Endothelial cell of umbilical vein (primary cell): ENCODE measurements at regions not wholly inside any gene's neighbourhood (a gene's known extent, or its start where the extent isn't known, plus 50 kb on each side); places are given as distances from the start of the nearest gene placed in this dataset.

Experiments
- BruUV-seq: library from RNA; stranded (reverse); fragments of 400-500 nt; replicated peaks from 2 replicates; lab custom pipeline; 2021; lab: Mats Ljungman, UMichigan
- CTCF ChIA-PET: fragments of 300-600, 350-600 bp; sonication (Branson Sonifier 250); formaldehyde crosslinking; loops from one replicate; lab custom pipeline; 2021; ENCODE audit warnings: antibody characterized with exemption, inconsistent platforms; lab: Charles Lee
- POLR2A ChIA-PET: fragments of 300-600, 350-600 bp; sonication (Branson Sonifier 250); formaldehyde crosslinking; loops from one replicate; lab custom pipeline; 2021; ENCODE audit warnings: antibody characterized with exemption, inconsistent platforms; lab: Charles Lee
- DNase-seq: peaks from one replicate; pipeline ENCODE4 v3.0.0-alpha.2; 2011; ENCODE audit warnings: low read depth, low spot score
- FAIRE-seq: peaks from 2 replicates; lab custom pipeline; 2011; peaks lifted over from hg19 to GRCh38; lab: Jason Lieb, UNC
- H2AFZ ChIP-seq: 2 replicates; pipeline ENCODE4 v1.6.0; 2012; ENCODE audit warnings: low read depth, low read length, control low read depth, inconsistent platforms
- H3K27ac ChIP-seq: 2 replicates; pipeline ENCODE4 v1.5.1; 2011; ENCODE audit warnings: low read depth, mild to moderate bottlenecking, control low read depth, low read length, moderate library complexity; ENCODE audit not compliant: insufficient read depth
- H3K27me3 ChIP-seq, 2 experiments: 2 replicates each; pipeline versions ENCODE4 v1.6.0 to v1.6.1; 2011; ENCODE audit warnings: low read length in 2 of 2, mixed read lengths in 1 of 2; ENCODE audit not compliant: control insufficient read depth in 2 of 2, insufficient read depth in 2 of 2
- H3K36me3 ChIP-seq, 2 experiments: 2 replicates in 1 of 2; 3 replicates in 1 of 2; pipeline ENCODE4 v1.5.1; 2011; ENCODE audit warnings: low read length in 2 of 2, mild to moderate bottlenecking in 1 of 2, moderate library complexity in 1 of 2; ENCODE audit not compliant: control insufficient read depth in 2 of 2, insufficient read depth in 2 of 2; ENCODE audit errors: extremely low read depth in 1 of 2
- H3K4me1 ChIP-seq: 3 replicates; pipeline ENCODE4 v1.5.1; 2011; ENCODE audit warnings: mild to moderate bottlenecking, low read length; ENCODE audit not compliant: control insufficient read depth, insufficient read depth; ENCODE audit errors: extremely low read depth
- H3K4me2 ChIP-seq: 2 replicates; pipeline ENCODE4 v1.6.1; 2011; ENCODE audit warnings: low read length, control low read depth, mixed read lengths; ENCODE audit not compliant: insufficient read depth
- H3K4me3 ChIP-seq, 3 experiments: fragments of 200-600 bp in 1 of 3; sonication (generic), shearing (Covaris generic) in 1 of 3; replicated peaks in 1 of 3; 2 replicates each; pipeline ENCODE4 v1.5.1; 2011 to 2016; ENCODE audit warnings: control low read depth in 3 of 3, low read length in 3 of 3, mild to moderate bottlenecking in 2 of 3, inconsistent platforms in 1 of 3, low read depth in 1 of 3, moderate library complexity in 1 of 3; ENCODE audit not compliant: insufficient read depth in 1 of 3
- H3K79me2 ChIP-seq: 2 replicates; pipeline ENCODE4 v1.6.0; 2012; ENCODE audit warnings: low read length, inconsistent platforms; ENCODE audit not compliant: control insufficient read depth, insufficient read depth
- H3K9ac ChIP-seq: replicated peaks from 2 replicates; pipeline ENCODE3; 2011; ENCODE audit warnings: low read length, control low read depth; ENCODE audit not compliant: insufficient read depth; ENCODE audit errors: extremely low read depth
- H3K9me1 ChIP-seq: replicated peaks from 3 replicates; pipeline ENCODE4 v1.6.0; 2011; ENCODE audit warnings: mild to moderate bottlenecking, low read length; ENCODE audit not compliant: control insufficient read depth, insufficient read depth; ENCODE audit errors: extremely low read depth
- H3K9me3 ChIP-seq: replicated peaks from 2 replicates; pipeline ENCODE4 v1.5.1; 2012; ENCODE audit warnings: low read length, inconsistent platforms; ENCODE audit not compliant: control insufficient read depth, insufficient read depth
- H4K20me1 ChIP-seq: replicated peaks from 2 replicates; pipeline ENCODE3; 2011; ENCODE audit warnings: mild to moderate bottlenecking, low read length; ENCODE audit not compliant: control insufficient read depth, insufficient read depth; ENCODE audit errors: extremely low read depth
- EZH2 ChIP-seq: IDR thresholded peaks from 2 replicates; pipeline ENCODE4 v1.6.1; 2012; ENCODE audit warnings: borderline replicate concordance, low read depth, mild to moderate bottlenecking, moderate library complexity, low read length, inconsistent platforms; ENCODE audit not compliant: severe bottlenecking
- FOS ChIP-seq: IDR thresholded peaks from 2 replicates; pipeline ENCODE4 v1.6.1; 2011; ENCODE audit warnings: mild to moderate bottlenecking, low read length, moderate library complexity, borderline replicate concordance; ENCODE audit not compliant: insufficient read depth
- GATA2 ChIP-seq: IDR thresholded peaks from 2 replicates; pipeline ENCODE4 v1.7.0; 2011; ENCODE audit warnings: low read depth, mild to moderate bottlenecking, moderate library complexity, mixed read lengths, low read length; ENCODE audit not compliant: insufficient read length, insufficient read depth
- JUN ChIP-seq: IDR thresholded peaks from 2 replicates; pipeline ENCODE4 v1.6.1; 2011; ENCODE audit warnings: borderline replicate concordance, low read depth; ENCODE audit not compliant: insufficient read length, insufficient read depth
- MYC ChIP-seq: IDR thresholded peaks from one replicate; pipeline ENCODE4 v1.6.1; 2011; ENCODE audit warnings: mild to moderate bottlenecking, low read depth, low read length
- POLR2A ChIP-seq: IDR thresholded peaks from 2 replicates; pipeline ENCODE4 v1.6.1; 2012; ENCODE audit warnings: low read depth, mild to moderate bottlenecking, control low read depth, low read length
- POLR2AphosphoS5 ChIP-seq: IDR thresholded peaks from 2 replicates; pipeline ENCODE4 v1.6.1; 2012; ENCODE audit warnings: low read depth, mild to moderate bottlenecking, control low read depth, low read length, moderate library complexity; ENCODE audit not compliant: insufficient read depth
- dilution Hi-C: fragments of 300-500 bp; cut with MboI; formaldehyde crosslinking; loops from one replicate; pipeline ENCODE4 v1.15.0; 2019; ENCODE audit warnings: low sequenced_read_pairs; ENCODE audit not compliant: extremely low pct_ligation_motif_present
- intact Hi-C: fragments of 100-400 bp; cut with micrococcal nuclease; formaldehyde crosslinking; loops from one replicate; pipeline ENCODE4 v1.10.0; 2022
- TF ChIP-seq, protein P1 (sequence below): IDR thresholded peaks from 2 replicates; pipeline ENCODE4 v1.6.1; 2011; ENCODE audit not compliant: insufficient read depth, insufficient read length
- TF ChIP-seq, protein P2 (sequence below), 2 donors: IDR thresholded peaks; 1 replicate in 1 of 2; 2 replicates in 1 of 2; pipeline ENCODE4 v1.5.1; 2011; ENCODE audit warnings: low read length in 2 of 2, mild to moderate bottlenecking in 2 of 2, moderate library complexity in 2 of 2, control low read depth in 1 of 2, inconsistent platforms in 1 of 2, low read depth in 1 of 2; ENCODE audit not compliant: insufficient read depth in 1 of 2; ENCODE audit errors: extremely low read depth in 1 of 2

DNA sequence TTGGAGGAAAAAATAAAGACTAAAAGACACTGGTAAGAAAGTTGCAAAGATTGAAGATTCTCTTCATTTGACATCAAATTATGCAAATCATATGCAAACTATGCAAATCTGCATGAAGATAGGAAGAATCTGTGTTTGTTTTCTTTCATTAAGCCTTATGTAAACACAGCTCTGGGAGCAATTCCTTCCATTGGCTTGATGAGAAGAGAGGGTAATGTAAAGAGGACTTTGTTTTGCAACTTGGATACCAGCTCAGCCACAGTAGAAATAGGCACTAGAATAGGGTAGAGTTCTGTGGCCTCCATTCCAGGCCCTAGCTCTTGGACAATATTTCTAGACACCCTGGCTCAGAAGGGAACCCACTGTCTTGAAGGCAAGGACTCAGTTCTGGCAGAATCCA, 388.4 kb upstream of the RASGEF1B start:
- intact Hi-C loops (no loop called here), dilution Hi-C loops (no loop called here)
- FAIRE-seq (no peak), DNase-seq (no peak)
- no peak for TF ChIP-seq MYC
- TF ChIP-seq, protein P1, sequence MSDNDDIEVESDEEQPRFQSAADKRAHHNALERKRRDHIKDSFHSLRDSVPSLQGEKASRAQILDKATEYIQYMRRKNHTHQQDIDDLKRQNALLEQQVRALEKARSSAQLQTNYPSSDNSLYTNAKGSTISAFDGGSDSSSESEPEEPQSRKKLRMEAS: no peak
- no peak for TF ChIP-seq JUN
- TF ChIP-seq GATA2: no peak
- TF ChIP-seq POLR2A: no peak
- no peak for TF ChIP-seq FOS
- TF ChIP-seq, protein P2, sequence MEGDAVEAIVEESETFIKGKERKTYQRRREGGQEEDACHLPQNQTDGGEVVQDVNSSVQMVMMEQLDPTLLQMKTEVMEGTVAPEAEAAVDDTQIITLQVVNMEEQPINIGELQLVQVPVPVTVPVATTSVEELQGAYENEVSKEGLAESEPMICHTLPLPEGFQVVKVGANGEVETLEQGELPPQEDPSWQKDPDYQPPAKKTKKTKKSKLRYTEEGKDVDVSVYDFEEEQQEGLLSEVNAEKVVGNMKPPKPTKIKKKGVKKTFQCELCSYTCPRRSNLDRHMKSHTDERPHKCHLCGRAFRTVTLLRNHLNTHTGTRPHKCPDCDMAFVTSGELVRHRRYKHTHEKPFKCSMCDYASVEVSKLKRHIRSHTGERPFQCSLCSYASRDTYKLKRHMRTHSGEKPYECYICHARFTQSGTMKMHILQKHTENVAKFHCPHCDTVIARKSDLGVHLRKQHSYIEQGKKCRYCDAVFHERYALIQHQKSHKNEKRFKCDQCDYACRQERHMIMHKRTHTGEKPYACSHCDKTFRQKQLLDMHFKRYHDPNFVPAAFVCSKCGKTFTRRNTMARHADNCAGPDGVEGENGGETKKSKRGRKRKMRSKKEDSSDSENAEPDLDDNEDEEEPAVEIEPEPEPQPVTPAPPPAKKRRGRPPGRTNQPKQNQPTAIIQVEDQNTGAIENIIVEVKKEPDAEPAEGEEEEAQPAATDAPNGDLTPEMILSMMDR (IDR thresholded peaks at IDR 0.05; ENCODE audit: extremely low read depth in 1 of 2, insufficient read depth in 1 of 2, low read depth in 1 of 2, low read length in 2 of 2): no peak
- TF ChIP-seq EZH2: no peak
- TF ChIP-seq POLR2AphosphoS5: no peak
- Histone ChIP-seq H3K27ac (no peak overlapping the region), H3K9me3 (no peaks in the 10 kb centered on the region), H2AFZ (no peak overlapping the region), H3K27me3 (no peaks in the 10 kb centered on the region), H3K4me3 (no peak overlapping the region), H3K79me2 (no peaks in the 10 kb centered on the region), H4K20me1 (no peaks in the 10 kb centered on the region), H3K9ac (no peak overlapping the region), H3K4me2 (no peak overlapping the region), H3K4me1 (no peaks in the 10 kb centered on the region), H3K9me1 (no peaks in the 10 kb centered on the region), H3K36me3 (no peaks in the 10 kb centered on the region)
- BruUV-seq: no TSS peak
- CTCF ChIA-PET: interaction anchor here (0.8 kb wide), 1 partner anchor 393 kb away, joined by 4 read pairs; no protein-coding TSS in a partner anchor
- POLR2A ChIA-PET: no interaction called here
